Activated gamma-delta T cell treated with anti-CD3 and anti-CD28 coated beads, Interleukin-2, amount 50 U/mL, for 16 hours (primary cell): ENCODE measurements at regions not wholly inside any gene's neighbourhood (a gene's known extent, or its start where the extent isn't known, plus 50 kb on each side); places are given as distances from the start of the nearest gene placed in this dataset.

Experiments used
- DNase-seq: peaks from one replicate; pipeline ENCODE4 v3.0.0-alpha.2; 2020; ENCODE audit warnings: low read depth

- no peak for DNase-seq
Observed at GRCh38 chr10:111446966-111447365, 370.1 kb downstream of the ADRA2A start.

GRCh38 chr10:111452153-111452552, 375.3 kb downstream of the ADRA2A start:
- DNase-seq: no peak

- no peak for DNase-seq
Observed at GRCh38 chr10:111455776-111456426, 379.1 kb downstream of the ADRA2A start.

GRCh38 chr10:111458256-111458655, 381.4 kb downstream of the ADRA2A start:
- DNase-seq: no peak

GRCh38 chr10:111459967-111460366, 383.1 kb downstream of the ADRA2A start:
- no peak for DNase-seq

GRCh38 chr10:111472445-111472844, 395.6 kb downstream of the ADRA2A start:
- DNase-seq: no peak

- no peak for DNase-seq
Observed at GRCh38 chr10:111473361-111473760, 396.5 kb downstream of the ADRA2A start.

- no peak for DNase-seq
Observed at GRCh38 chr10:111474786-111475185, 398.0 kb downstream of the ADRA2A start.

GRCh38 chr10:111475720-111476119, 398.9 kb downstream of the ADRA2A start:
- DNase-seq: no peak

GRCh38 chr10:111478651-111479050, 401.8 kb downstream of the ADRA2A start:
- DNase-seq: no peak

GRCh38 chr10:111479966-111480365, 403.1 kb downstream of the ADRA2A start:
- no peak for DNase-seq

- no peak for DNase-seq
Observed at GRCh38 chr10:111481261-111481826, 404.5 kb downstream of the ADRA2A start.

GRCh38 chr10:111481866-111482265, 405.0 kb downstream of the ADRA2A start:
- DNase-seq: no peak

GRCh38 chr10:111482621-111483216, 405.9 kb downstream of the ADRA2A start:
- no peak for DNase-seq

GRCh38 chr10:111485767-111486166, 408.9 kb downstream of the ADRA2A start:
- DNase-seq: no peak

- no peak for DNase-seq
Observed at GRCh38 chr10:111486346-111486745, 409.5 kb downstream of the ADRA2A start.

GRCh38 chr10:111488668-111489067, 411.8 kb downstream of the ADRA2A start:
- DNase-seq: no peak

- no peak for DNase-seq
Observed at GRCh38 chr10:111491154-111491553, 414.3 kb downstream of the ADRA2A start.

- no peak for DNase-seq
Observed at GRCh38 chr10:111493024-111493625, 416.3 kb downstream of the ADRA2A start.

GRCh38 chr10:111498560-111498959, 421.7 kb downstream of the ADRA2A start:
- DNase-seq: no peak

- DNase-seq: no peak
Observed at GRCh38 chr10:111504376-111504775, 427.5 kb downstream of the ADRA2A start.

- no peak for DNase-seq
Observed at GRCh38 chr10:111506266-111507034, 429.6 kb downstream of the ADRA2A start.

GRCh38 chr10:111511751-111512150, 434.9 kb downstream of the ADRA2A start:
- no peak for DNase-seq
